GM12864 (cell line): ENCODE measurements at regions not wholly inside any gene's neighbourhood (a gene's known extent, or its start where the extent isn't known, plus 50 kb on each side); places are given as distances from the start of the nearest gene placed in this dataset.

Experiments
- DNase-seq: peaks from one replicate; pipeline ENCODE4 v3.0.0-alpha.2; 2011; ENCODE audit warnings: low read depth
- H3K4me3 ChIP-seq: 2 replicates; pipeline ENCODE4 v1.5.1; 2011; ENCODE audit warnings: mild to moderate bottlenecking, low read depth, low read length, control low read depth
- CTCF ChIP-seq: IDR thresholded peaks from 2 replicates; pipeline ENCODE4 v1.5.1; 2011; ENCODE audit warnings: low read depth, mild to moderate bottlenecking, moderate library complexity, low read length, control low read depth, inconsistent platforms; ENCODE audit errors: missing control alignments

- TF ChIP-seq CTCF, result no peak
- DNase-seq, result no peak
- no peak overlapping the region for H3K4me3 ChIP-seq
Measured at GRCh38 chr20:58112017-58112781, 116.3 kb downstream of the ANKRD60 start.

- no peak overlapping the region for H3K4me3 ChIP-seq
- DNase-seq, result no peak
- no peak for TF ChIP-seq CTCF
Measured at GRCh38 chr20:58111310-58112016, 117.0 kb downstream of the ANKRD60 start.

- TF ChIP-seq CTCF, result no peak
- H3K4me3 ChIP-seq, result no peak overlapping the region
- no peak for DNase-seq
Measured at GRCh38 chr20:58109918-58110635, 118.4 kb downstream of the ANKRD60 start.

GRCh38 chr20:58109126-58109880 lies 119.2 kb downstream of the ANKRD60 start:
- TF ChIP-seq CTCF, result no peak
- no peak overlapping the region for H3K4me3 ChIP-seq
- no peak for DNase-seq

GRCh38 chr20:58107533-58107932 lies 120.9 kb downstream of the ANKRD60 start:
- DNase-seq, result no peak

More at GRCh38 chr20:58107533-58107932, 120.9 kb downstream of the ANKRD60 start:
- H3K4me3 ChIP-seq, result no peak overlapping the region
- no peak for TF ChIP-seq CTCF
